Upper lobe of right lung (tissue), 1 donor: ENCODE measurements at regions not wholly inside any gene's neighbourhood (a gene's known extent, or its start where the extent isn't known, plus 50 kb on each side); places are given as distances from the start of the nearest gene placed in this dataset.

ENCODE experiments used
- ATAC-seq: fragments of 200-7000 bp; cut with Tn5 transposase; one replicate; pipeline ENCODE4 v1.9.1; 2020; ENCODE audit warnings: mild to moderate bottlenecking, moderate library complexity
- DNase-seq: peaks from one replicate; pipeline ENCODE4 v3.0.0-alpha.2; 2020
- H3K27ac ChIP-seq: fragments of 200-600 bp; one replicate; pipeline ENCODE4 v1.8.0; 2022
- H3K27me3 ChIP-seq: fragments of 200-600 bp; one replicate; pipeline ENCODE4 v1.8.0; 2022; ENCODE audit warnings: mild to moderate bottlenecking
- H3K36me3 ChIP-seq: fragments of 200-600 bp; one replicate; pipeline ENCODE4 v1.8.0; 2022
- H3K4me1 ChIP-seq: fragments of 200-600 bp; one replicate; pipeline ENCODE4 v1.8.0; 2022
- H3K4me3 ChIP-seq: fragments of 200-600 bp; one replicate; pipeline ENCODE4 v1.8.0; 2022; ENCODE audit warnings: mild to moderate bottlenecking
- H3K9me3 ChIP-seq: fragments of 200-600 bp; one replicate; pipeline ENCODE4 v1.8.0; 2022
- intact Hi-C: fragments of 100-400 bp; cut with DNase I; formaldehyde crosslinking; loops from one replicate; pipeline ENCODE4 v1.11.0; 2022
- TF ChIP-seq, protein P1 (sequence below): fragments of 200-600 bp; IDR thresholded peaks from one replicate; pipeline ENCODE4 v1.8.0; 2022; ENCODE audit warnings: antibody characterized with exemption
- donor health status: DM: no; HTN: yes; CAD: no; lungs with severe emphysema.

DNA sequence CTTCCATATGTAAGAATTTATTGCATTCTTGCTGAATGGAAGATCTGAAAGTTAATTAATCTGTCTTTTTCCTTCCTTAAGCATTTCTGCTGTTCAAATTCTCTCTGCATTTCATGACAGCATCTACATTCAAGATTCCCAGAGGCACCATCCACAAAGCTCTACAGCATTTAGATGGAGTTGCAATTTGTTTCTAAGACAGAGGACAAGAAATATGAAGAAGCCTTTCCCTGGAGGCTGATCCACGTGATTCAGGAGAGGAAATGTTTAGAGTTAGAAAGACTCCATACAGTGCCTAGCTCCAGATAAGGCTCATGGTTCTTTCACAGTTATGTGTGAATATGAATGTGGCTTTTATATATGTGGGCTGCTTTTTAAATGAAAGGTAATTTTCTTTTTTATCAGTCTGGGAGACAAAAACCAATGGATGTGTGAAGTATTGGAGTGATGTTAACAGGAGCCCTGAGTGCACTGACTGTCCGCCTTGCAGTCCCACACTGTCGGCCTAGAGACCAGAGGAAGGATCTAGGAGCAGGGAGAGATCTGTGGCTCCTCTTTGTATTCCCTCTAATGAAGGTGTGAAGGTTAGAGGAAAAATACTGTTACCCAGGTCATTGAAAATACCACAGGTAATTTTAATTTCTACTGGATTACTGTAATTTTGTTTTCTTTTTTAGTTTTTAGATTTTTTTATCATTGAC is 686.6 kb upstream of the GJE1 start:
- no peaks in the 10 kb centered on the region for H3K36me3 ChIP-seq
- H3K27me3 ChIP-seq = no peaks in the 10 kb centered on the region
- H3K4me3 ChIP-seq = no peak overlapping the region
- TF ChIP-seq, protein P1, sequence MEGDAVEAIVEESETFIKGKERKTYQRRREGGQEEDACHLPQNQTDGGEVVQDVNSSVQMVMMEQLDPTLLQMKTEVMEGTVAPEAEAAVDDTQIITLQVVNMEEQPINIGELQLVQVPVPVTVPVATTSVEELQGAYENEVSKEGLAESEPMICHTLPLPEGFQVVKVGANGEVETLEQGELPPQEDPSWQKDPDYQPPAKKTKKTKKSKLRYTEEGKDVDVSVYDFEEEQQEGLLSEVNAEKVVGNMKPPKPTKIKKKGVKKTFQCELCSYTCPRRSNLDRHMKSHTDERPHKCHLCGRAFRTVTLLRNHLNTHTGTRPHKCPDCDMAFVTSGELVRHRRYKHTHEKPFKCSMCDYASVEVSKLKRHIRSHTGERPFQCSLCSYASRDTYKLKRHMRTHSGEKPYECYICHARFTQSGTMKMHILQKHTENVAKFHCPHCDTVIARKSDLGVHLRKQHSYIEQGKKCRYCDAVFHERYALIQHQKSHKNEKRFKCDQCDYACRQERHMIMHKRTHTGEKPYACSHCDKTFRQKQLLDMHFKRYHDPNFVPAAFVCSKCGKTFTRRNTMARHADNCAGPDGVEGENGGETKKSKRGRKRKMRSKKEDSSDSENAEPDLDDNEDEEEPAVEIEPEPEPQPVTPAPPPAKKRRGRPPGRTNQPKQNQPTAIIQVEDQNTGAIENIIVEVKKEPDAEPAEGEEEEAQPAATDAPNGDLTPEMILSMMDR = no peak
- H3K9me3 ChIP-seq = no peaks in the 10 kb centered on the region
- ATAC-seq (no peak), DNase-seq (no peak)
- no peak overlapping the region for H3K27ac ChIP-seq
- intact Hi-C loops = no loop called here
- H3K4me1 ChIP-seq = no peaks in the 10 kb centered on the region

- Histone ChIP-seq H3K36me3 (no peaks in the 10 kb centered on the region), H3K4me3 (no peak overlapping the region), H3K9me3 (no peaks in the 10 kb centered on the region), H3K27me3 (no peaks in the 10 kb centered on the region), H3K4me1 (no peaks in the 10 kb centered on the region), H3K27ac (no peak overlapping the region)
- ATAC-seq = no peak
- TF ChIP-seq, protein P1 = no peak
- intact Hi-C loops = no loop called here
- DNase-seq = no peak
These were observed 688.9 kb upstream of the GJE1 start for GRCh38 chr6:141443668-141444289.

DNA sequence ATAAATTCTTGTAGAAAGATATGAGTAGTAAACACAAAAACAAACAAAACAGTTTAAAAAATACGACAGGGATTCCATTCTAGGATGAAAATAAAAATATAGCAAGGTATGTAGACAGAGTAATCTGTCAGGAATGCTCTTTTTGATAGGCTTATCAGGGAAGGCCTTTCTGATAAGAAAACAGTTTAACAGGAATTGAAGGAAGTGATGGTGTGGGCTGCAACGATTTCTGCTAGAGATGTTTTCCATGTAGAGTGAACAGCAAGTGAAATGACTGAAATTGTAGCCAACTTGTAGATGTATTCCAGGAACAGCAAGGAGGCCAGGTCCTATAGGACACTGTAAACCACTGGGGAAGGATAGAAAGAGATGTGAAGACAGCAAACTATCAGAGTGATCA is 689.7 kb upstream of the GJE1 start:
- DNase-seq (no peak), ATAC-seq (no peak)
- TF ChIP-seq, protein P1 = no peak
- Histone ChIP-seq H3K4me1 (no peaks in the 10 kb centered on the region), H3K27ac (no peak overlapping the region), H3K36me3 (no peaks in the 10 kb centered on the region), H3K27me3 (no peaks in the 10 kb centered on the region), H3K4me3 (no peak overlapping the region), H3K9me3 (no peaks in the 10 kb centered on the region)
- intact Hi-C loops = no loop called here

- ATAC-seq = no peak
- Histone ChIP-seq H3K9me3 (no peaks in the 10 kb centered on the region), H3K36me3 (no peaks in the 10 kb centered on the region), H3K4me1 (no peaks in the 10 kb centered on the region), H3K27ac (no peak overlapping the region), H3K4me3 (no peak overlapping the region), H3K27me3 (no peaks in the 10 kb centered on the region)
- intact Hi-C loops = no loop called here
- TF ChIP-seq, protein P1 = no peak
- no peak for DNase-seq
These were observed 693.2 kb upstream of the GJE1 start for GRCh38 chr6:141439513-141439912.

DNA sequence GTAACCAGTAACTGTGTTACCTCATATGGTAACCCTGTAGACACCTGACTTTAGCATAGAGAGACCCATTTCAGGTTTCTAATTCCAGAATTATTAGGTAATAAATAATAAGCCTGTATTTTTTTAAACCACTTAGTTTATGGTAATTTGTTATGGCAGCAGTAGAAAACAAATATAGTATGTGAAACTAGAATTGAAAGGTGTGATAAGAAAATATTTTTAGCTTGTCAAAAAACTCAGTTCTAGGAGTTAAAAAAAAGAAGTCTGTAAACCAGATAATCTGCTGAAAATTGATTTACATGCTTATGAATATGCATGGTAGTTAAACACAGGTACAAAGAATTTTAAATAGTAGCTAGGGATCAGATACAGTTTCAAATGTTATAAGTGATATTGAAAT is 695.0 kb upstream of the GJE1 start:
- Histone ChIP-seq H3K36me3 (no peaks in the 10 kb centered on the region), H3K9me3 (no peaks in the 10 kb centered on the region), H3K27me3 (no peaks in the 10 kb centered on the region), H3K4me3 (no peak overlapping the region), H3K4me1 (no peaks in the 10 kb centered on the region), H3K27ac (no peak overlapping the region)
- DNase-seq = no peak
- intact Hi-C loops = no loop called here
- TF ChIP-seq, protein P1 = no peak
- ATAC-seq = no peak
